OCI-LY7 (cell line): ENCODE measurements at regions not wholly inside any gene's neighbourhood (a gene's known extent, or its start where the extent isn't known, plus 50 kb on each side); places are given as distances from the start of the nearest gene placed in this dataset.

ENCODE experiments used
- BruUV-seq: library from RNA; stranded (reverse); fragments of 400-500 nt; replicated peaks from 2 replicates; lab custom pipeline; 2021; lab: Mats Ljungman, UMichigan
- CTCF ChIA-PET: fragments of 300-600 bp; sonication (Branson Sonifier 250); formaldehyde crosslinking; loops from one replicate; lab custom pipeline; 2022; ENCODE audit warnings: antibody characterized with exemption; ENCODE audit not compliant: unreplicated experiment; lab: Charles Lee
- POLR2A ChIA-PET: fragments of 300-600 bp; sonication (Branson Sonifier 250); formaldehyde crosslinking; loops from one replicate; lab custom pipeline; 2022; ENCODE audit warnings: antibody characterized with exemption; lab: Charles Lee
- DNase-seq: peaks from one replicate; pipeline ENCODE4 v3.0.0-alpha.2; 2015; ENCODE audit warnings: low spot score
- H2AFZ ChIP-seq: fragments of 200-600 bp; sonication (generic), shearing (Covaris generic); 2 replicates; pipeline ENCODE4 v1.6.1; 2014; ENCODE audit warnings: mild to moderate bottlenecking, antibody characterized with exemption, low read length, moderate library complexity
- H3K27ac ChIP-seq: fragments of 200-600 bp; sonication (generic); 2 replicates; pipeline ENCODE4 v1.5.1; 2014; ENCODE audit warnings: mixed run types, low read depth, mild to moderate bottlenecking, moderate library complexity, low read length, inconsistent platforms; ENCODE audit not compliant: poor library complexity, severe bottlenecking
- H3K36me3 ChIP-seq: fragments of 200-600 bp; sonication (generic); 2 replicates; pipeline ENCODE4 v1.6.1; 2014; ENCODE audit warnings: mild to moderate bottlenecking, antibody characterized with exemption, low read length, moderate library complexity, mixed read lengths; ENCODE audit not compliant: insufficient read depth
- H3K4me1 ChIP-seq: fragments of 200-600 bp; sonication (generic); 2 replicates; pipeline ENCODE4 v1.5.1; 2014; ENCODE audit warnings: mild to moderate bottlenecking, low read length; ENCODE audit not compliant: insufficient read depth, poor library complexity, severe bottlenecking
- H3K4me2 ChIP-seq: fragments of 200-600 bp; sonication (generic); 2 replicates; pipeline ENCODE4 v1.6.1; 2014; ENCODE audit warnings: mild to moderate bottlenecking, low read length
- H3K4me3 ChIP-seq: fragments of 200-600 bp; sonication (generic); 2 replicates; pipeline ENCODE4 v1.5.1; 2014; ENCODE audit warnings: mild to moderate bottlenecking, low read depth, low read length; ENCODE audit not compliant: poor library complexity, severe bottlenecking
- H3K79me2 ChIP-seq: fragments of 200-600 bp; sonication (generic); 2 replicates; pipeline ENCODE4 v1.6.1; 2016; ENCODE audit warnings: low read depth, mild to moderate bottlenecking, low read length, moderate library complexity, mixed read lengths; ENCODE audit not compliant: insufficient read depth
- H3K9me2 ChIP-seq: fragments of 200-600 bp; sonication (generic); 2 replicates; pipeline ENCODE4 v1.6.1; 2016; ENCODE audit warnings: mild to moderate bottlenecking, low read length, mixed read lengths; ENCODE audit not compliant: insufficient read depth
- H3K9me3 ChIP-seq: fragments of 200-600 bp; sonication (generic); 2 replicates; pipeline ENCODE4 v1.6.1; 2014; ENCODE audit warnings: mild to moderate bottlenecking, mixed run types, low read length, mixed read lengths
- H4K20me1 ChIP-seq: fragments of 200-600 bp; sonication (generic); 2 replicates; pipeline ENCODE4 v1.6.1; 2014; ENCODE audit warnings: mild to moderate bottlenecking, antibody characterized with exemption, low read length, moderate library complexity, mixed read lengths; ENCODE audit not compliant: insufficient read depth
- EZH2phosphoT487 ChIP-seq: fragments of 200-600 bp; sonication (generic); IDR thresholded peaks from 2 replicates; pipeline ENCODE4 v1.6.1; 2018; ENCODE audit warnings: low read depth, borderline replicate concordance, mild to moderate bottlenecking, mixed run types, antibody characterized with exemption, low read length, moderate library complexity, mixed read lengths
- intact Hi-C: fragments of 100-400 bp; cut with micrococcal nuclease; formaldehyde crosslinking; loops from one replicate; pipeline ENCODE4 v1.10.0; 2022; ENCODE audit not compliant: unreplicated experiment
- TF ChIP-seq, protein P1 (sequence below): fragments of 200-600 bp; sonication (generic); conservative IDR thresholded peaks from 2 replicates; pipeline ENCODE4 v1.5.1; 2014; ENCODE audit warnings: mild to moderate bottlenecking, antibody characterized with exemption, low read length, moderate library complexity, mixed read lengths

DNA sequence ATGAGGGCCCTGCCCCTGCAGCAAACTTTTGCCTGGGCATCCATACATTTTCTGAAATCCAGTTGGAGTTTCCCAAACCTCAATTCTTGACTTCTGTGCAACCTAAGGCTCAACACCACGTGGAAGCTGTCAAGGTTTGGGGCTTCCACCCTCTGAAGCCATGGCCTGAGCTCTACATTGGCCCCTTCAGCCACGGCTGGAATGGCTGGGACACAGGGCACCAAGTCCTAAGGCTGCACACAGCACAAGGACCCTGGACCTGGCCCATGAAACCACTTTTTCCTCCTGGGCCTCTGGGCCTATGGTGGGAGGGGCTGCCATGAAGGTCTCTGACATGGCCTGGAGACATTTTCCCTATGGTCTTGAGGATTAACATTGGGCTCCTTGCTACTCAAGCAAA lies 266.3 kb downstream of the LRIG3 start:
- no peaks in the 10 kb centered on the region for H3K9me2 ChIP-seq
- no peaks in the 10 kb centered on the region for H3K36me3 ChIP-seq
- intact Hi-C loops: no loop called here
- H3K4me3 ChIP-seq: no peak overlapping the region
- BruUV-seq: no TSS peak
- H3K79me2 ChIP-seq: no peaks in the 10 kb centered on the region
- H4K20me1 ChIP-seq: no peaks in the 10 kb centered on the region
- H3K9me3 ChIP-seq: no peaks in the 10 kb centered on the region
- CTCF ChIA-PET: no interaction called here
- no peak overlapping the region for H3K4me2 ChIP-seq
- no peak for DNase-seq
- TF ChIP-seq, protein P1, sequence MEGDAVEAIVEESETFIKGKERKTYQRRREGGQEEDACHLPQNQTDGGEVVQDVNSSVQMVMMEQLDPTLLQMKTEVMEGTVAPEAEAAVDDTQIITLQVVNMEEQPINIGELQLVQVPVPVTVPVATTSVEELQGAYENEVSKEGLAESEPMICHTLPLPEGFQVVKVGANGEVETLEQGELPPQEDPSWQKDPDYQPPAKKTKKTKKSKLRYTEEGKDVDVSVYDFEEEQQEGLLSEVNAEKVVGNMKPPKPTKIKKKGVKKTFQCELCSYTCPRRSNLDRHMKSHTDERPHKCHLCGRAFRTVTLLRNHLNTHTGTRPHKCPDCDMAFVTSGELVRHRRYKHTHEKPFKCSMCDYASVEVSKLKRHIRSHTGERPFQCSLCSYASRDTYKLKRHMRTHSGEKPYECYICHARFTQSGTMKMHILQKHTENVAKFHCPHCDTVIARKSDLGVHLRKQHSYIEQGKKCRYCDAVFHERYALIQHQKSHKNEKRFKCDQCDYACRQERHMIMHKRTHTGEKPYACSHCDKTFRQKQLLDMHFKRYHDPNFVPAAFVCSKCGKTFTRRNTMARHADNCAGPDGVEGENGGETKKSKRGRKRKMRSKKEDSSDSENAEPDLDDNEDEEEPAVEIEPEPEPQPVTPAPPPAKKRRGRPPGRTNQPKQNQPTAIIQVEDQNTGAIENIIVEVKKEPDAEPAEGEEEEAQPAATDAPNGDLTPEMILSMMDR: no peak
- no peak for TF ChIP-seq EZH2phosphoT487
- H2AFZ ChIP-seq: no peak overlapping the region
- no peak overlapping the region for H3K27ac ChIP-seq
- POLR2A ChIA-PET: no interaction called here
- no peaks in the 10 kb centered on the region for H3K4me1 ChIP-seq

DNA sequence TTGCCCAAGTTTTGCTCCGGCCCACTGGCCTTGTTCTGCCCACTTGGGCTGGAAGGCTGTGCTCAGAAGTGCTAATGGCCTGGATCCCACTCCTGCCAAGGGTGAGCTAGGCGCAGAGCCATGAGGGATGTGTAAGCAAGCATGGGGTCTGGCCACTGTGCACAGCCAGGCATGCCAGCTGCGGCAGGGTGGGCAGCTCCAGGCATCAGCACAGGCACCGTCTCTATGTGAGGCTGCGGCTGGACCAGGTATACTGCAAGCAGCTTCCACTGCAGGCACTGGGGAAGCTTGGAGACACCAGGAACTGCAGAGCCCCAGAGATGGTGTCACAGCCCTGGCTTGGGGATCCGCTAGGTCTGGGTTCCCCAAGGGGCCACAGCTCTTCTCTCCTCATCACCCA lies 264.9 kb downstream of the LRIG3 start:
- Histone ChIP-seq H3K4me3 (no peak overlapping the region), H4K20me1 (no peaks in the 10 kb centered on the region), H3K27ac (no peak overlapping the region), H3K4me1 (no peaks in the 10 kb centered on the region), H3K9me2 (no peaks in the 10 kb centered on the region), H3K36me3 (no peaks in the 10 kb centered on the region), H3K4me2 (no peak overlapping the region), H2AFZ (no peak overlapping the region), H3K9me3 (no peaks in the 10 kb centered on the region), H3K79me2 (no peaks in the 10 kb centered on the region)
- ChIA-PET CTCF (no interaction called here), POLR2A (no interaction called here)
- no peak for DNase-seq
- BruUV-seq: no TSS peak
- TF ChIP-seq EZH2phosphoT487: no peak
- TF ChIP-seq, protein P1: no peak
- intact Hi-C loops: no loop called here

DNA sequence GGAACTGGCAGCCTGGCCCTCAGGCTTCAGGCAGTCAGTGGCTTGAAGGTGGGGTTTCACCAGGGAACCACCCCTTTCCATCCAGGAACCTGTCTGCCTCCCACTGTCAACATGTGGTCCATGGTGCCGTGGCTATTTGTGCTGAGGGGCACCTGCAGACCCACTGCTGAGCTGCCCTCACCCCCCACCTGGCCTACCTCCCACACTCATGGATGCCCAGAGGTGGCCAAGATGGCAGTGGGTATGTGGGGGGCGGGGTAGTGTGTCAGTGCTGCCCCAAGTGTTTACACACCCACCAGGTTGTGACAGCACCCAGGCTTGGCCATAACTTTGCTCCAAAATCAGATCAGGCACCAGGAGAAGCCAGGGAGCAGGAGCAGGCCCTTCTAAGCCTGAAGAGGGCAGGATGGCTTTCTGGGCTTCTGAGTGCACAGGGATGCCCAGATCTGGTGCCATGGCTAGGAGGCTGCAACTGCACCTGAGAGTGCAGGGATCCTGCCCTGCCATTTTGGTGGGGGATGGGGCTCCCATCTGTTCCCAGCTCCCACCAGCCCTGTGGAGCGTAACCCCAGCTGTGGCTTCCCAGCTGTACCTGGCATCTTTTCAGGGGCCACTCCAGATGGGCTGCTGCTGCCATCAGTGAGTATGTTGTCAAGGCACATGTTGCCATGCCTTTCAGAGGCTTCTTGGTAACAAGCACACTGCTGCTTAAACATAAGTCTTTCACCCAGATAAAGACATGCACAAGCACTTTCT lies 263.9 kb downstream of the LRIG3 start:
- POLR2A ChIA-PET: no interaction called here
- intact Hi-C loops: no loop called here

More for the DNA sequence above, 263.9 kb downstream of the LRIG3 start:
- no peaks in the 10 kb centered on the region for H3K79me2 ChIP-seq
- H3K4me2 ChIP-seq: no peak overlapping the region
- H3K4me1 ChIP-seq: no peaks in the 10 kb centered on the region
- H2AFZ ChIP-seq: no peak overlapping the region
- no peaks in the 10 kb centered on the region for H3K9me2 ChIP-seq
- no peaks in the 10 kb centered on the region for H3K9me3 ChIP-seq
- H4K20me1 ChIP-seq: no peaks in the 10 kb centered on the region
- DNase-seq: no peak
- no peak overlapping the region for H3K27ac ChIP-seq
- no peaks in the 10 kb centered on the region for H3K36me3 ChIP-seq
- BruUV-seq: no TSS peak
- CTCF ChIA-PET: no interaction called here
- TF ChIP-seq, protein P1: no peak
- TF ChIP-seq EZH2phosphoT487: no peak
- no peak overlapping the region for H3K4me3 ChIP-seq
